Stromal cell of bone marrow (primary cell): ENCODE measurements at regions not wholly inside any gene's neighbourhood (a gene's known extent, or its start where the extent isn't known, plus 50 kb on each side); places are given as distances from the start of the nearest gene placed in this dataset.

ENCODE experiments used
- DNase-seq: peaks from one replicate; pipeline ENCODE4 v3.0.0-alpha.2; 2012; ENCODE audit warnings: low read depth

DNA sequence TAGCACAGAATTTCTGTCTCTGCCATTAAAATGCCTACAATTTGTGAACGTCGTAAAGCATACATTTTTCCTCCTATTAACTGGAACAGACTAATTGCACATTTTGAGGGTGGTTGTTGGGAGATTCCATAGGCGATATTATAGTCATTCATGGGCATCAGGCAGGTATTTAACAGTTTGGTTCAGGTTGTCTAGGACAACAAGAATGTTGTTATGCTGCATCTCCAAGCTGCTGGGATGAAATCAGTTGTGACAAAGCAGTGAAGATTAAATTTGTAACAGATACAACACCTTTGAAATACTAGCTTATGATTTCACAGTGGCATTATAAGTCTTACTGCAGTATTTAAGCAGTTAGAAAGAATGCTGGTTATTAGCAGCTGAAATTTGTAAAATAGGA, 339.7 kb upstream of the PITX2 start:
- DNase-seq = no peak

DNA sequence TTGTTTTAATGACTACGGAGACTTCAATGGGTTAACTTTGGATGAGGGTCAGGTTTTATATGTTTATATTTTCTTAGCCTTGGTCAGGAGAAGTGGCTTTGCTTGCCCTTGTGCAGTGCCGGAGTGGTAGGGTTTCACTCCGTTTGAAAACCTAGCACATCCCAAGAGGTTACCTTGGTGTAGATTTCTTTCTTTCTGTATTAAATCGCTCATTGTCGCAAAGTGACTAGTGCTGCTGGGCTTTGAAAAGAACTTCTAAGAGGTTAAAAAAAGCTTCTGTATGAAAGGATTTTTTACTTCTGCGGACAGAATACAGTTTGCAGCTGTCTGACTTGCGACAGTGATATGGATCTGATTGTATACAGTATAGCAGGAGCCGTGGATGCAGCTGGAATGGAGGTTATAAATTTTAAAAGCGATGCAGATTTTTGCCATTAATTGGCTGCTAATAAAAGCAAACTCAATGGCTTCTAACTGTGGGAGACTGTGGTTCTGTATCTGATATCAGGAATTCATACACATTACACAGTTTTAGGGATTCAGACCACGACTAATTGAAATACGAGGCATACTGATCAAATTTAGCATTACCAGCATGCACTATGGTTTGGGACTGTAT, 340.9 kb upstream of the PITX2 start:
- DNase-seq = no peak

DNA sequence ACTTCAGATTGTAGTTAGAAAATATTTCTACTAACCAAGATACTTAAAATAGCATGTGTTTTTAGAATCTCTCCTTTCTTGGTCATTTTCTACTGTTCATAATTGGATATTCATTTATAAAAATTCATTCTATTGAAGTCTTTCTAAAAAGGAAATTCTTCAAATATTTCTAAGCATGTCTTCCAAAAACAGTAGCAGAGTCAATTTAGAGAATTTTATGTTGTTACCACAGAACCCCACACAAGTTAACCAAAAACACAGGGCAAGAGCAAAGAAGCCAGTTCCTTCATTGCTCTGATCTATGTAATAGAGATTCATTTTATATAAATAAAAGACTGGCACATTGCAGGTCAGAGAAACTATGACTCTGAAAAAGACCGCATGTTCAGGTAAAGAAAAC, 345.1 kb upstream of the PITX2 start:
- no peak for DNase-seq

DNA sequence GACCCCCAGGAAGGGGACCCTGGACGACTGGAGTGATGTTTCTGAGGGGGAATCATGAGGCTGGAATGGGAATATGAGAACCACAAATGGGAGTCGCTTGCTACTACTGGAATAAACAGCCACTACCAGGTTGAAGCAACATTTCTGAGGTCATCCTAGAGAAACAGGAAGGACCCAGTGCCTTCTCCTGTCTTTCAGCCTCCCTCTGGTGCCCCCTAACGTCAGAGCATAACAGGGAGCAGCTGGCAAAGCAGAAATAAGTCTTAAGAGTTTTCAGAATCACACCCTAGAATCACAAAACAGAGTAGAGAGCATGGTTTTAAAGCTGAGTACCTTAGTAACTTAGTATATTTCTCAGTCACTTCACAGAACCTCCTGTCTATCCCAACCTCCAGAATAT, 347.8 kb upstream of the PITX2 start:
- peak; percentile 21 for DNase-seq

DNA sequence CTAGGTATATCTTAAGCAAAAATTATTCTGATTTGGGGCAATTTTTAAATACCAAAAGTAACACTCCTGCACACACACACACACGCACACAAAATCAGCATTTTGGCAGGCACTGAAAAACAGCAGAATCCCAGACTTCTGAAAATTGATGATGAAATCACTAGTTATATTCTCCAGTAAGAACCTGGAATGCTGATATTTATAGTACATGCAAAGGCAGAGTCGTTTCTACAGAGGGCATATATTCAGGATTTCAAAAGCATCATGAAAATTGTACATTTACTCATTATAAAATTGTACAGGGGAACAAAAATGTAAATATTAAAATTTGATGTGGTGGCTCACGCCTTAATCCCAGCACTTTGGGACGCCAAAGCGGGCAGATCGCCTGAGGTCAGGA, 352.5 kb upstream of the PITX2 start:
- no peak for DNase-seq

DNA sequence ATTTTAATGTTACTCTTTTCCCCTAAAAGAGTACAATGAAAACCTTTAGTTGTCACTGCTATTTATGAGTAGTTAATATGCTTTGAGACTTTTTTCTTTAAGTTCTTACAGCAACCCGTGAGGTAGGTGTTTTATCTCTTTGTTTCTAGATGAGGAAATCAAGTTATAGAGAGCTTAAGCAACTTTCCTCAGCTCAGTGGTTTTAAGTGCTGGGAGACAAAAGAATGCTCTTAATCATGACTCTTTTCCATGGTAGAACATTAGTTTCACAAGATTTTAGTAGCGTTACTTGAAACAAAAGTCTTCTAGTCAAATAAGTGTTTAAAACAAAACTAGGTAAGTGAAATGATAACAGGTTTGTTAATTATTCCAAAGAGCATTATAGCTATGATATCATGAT, 354.7 kb upstream of the PITX2 start:
- DNase-seq = no peak

DNA sequence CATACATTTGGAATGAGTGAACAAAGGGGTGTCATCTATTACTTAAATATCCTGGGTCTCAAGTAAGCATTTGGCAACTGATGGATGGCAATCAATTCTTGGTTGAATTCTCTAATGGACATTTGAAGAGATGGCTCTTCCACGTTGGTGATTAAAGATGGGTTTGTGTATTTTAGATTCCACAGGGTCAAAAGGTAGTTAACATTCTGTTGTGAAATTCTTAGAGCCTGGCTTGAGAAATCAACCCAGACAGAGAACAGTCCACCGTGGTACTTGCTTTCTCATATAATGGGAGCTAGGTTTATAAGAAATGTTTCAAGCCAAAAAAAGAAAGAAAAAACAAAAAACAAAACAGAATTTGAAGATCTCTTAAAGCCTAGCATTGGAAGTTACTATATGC, 355.9 kb upstream of the PITX2 start:
- no peak for DNase-seq

DNA sequence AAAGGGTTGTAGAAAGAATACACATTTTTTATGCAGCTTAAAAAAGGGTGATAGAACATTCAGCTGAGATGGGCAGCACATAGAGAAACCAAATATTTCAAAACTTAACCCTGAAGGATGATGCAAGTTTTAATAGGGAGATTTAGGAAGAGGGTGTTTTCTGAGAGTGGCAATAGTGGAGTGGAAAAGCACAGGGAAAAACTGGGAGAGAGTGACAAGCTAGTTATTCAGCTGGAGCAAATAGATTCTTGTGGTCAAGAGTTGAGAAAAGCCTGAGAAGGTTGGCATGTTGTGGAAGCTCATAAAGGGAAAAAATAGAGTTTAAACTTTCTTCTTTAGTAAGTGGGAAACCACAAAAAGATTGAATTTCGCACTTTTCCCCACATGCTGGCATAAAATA, 359.6 kb upstream of the PITX2 start:
- DNase-seq = peak; percentile 18

DNA sequence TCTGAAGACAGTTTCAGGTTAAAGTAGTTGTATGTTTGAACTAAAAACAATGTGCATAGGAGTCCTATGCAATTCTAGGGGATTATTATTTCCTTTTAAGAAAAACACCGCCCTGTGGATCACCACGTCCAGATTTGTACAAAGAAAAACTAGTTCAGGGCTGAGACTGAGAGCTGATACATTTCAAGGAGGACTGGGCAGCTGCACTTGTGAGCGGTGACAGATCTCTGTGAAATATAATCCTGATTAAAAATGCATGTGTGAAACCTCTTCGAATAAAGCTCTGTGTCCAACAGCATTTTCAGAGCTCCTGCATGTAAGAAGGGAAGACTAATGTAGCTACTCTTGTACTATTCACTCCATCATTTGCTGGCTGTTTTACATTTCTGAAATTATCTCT, 365.8 kb upstream of the PITX2 start:
- DNase-seq = no peak

DNA sequence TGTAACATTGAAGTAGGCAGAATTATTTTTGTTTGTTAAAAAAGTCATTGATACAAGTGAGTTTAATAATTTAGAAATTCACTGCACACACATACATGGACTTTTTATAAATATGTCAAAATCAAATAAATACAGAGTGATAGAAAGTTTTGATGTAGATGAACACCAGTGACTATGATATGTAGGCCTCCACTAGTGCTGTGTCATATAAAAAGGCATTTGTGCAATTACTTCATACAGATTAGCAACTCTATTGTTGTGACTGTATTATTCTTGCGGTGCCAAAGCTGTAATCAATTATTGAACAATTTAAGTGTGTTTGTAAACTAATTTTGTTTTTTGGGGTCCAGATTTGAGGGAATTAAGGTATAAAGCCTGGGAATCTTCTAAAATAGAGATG, 366.2 kb upstream of the PITX2 start:
- no peak for DNase-seq

DNA sequence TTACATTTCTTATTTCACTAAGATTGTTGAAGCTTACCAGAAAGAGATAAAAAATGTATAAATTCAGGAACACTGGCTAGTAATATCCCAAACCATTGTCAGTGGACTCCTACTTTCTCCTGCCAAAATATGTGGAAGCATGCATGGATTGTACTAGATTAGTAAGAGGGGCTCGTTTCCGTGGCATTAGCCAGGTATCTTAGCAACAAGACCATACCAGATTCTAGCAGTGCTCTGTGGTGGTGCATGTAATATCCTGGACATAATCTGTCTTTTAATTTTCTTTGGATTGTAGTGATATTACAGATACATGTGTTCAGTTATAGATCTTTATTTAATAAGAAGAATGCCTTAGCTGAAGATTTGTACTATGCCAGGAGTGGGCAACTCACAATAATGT, 371.9 kb upstream of the PITX2 start:
- no peak for DNase-seq

DNA sequence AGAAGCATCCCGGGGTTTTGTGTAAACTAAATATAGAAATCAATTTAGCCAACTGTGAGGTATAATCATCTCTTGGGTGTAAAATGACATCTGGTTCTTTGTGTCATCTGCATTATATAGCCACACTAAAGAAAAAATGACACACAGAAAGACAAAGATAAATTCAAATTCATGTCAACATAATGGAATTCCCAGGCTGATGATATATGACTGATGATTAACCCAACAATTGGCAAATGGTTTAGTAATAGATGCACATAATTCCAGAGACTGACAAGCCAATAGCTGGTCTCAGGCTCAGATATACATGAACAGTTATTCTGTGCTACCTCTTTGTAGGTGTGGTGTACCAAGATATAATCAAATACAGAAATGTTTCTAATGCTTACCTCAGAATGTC, 375.4 kb upstream of the PITX2 start:
- no peak for DNase-seq

DNA sequence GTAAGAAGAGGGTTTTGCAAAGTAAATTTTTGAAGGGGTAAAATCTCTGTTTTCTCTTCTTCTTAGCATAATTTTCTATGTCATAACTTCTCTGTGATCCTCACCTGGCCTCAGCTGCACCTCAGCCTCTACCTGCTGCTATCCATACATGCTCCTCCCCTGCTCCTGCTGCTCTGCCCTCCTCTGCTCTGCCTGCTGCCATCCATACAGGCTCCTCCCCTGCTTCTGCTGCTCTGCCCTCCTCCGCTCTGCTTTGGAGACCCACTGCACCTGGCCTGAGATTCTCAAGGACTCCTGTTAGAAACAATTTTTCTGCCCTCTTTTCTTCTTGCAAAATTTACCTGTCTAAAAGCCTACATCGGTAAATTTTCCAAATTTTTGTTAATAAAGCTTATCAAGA, 388.6 kb upstream of the PITX2 start:
- no peak for DNase-seq

DNA sequence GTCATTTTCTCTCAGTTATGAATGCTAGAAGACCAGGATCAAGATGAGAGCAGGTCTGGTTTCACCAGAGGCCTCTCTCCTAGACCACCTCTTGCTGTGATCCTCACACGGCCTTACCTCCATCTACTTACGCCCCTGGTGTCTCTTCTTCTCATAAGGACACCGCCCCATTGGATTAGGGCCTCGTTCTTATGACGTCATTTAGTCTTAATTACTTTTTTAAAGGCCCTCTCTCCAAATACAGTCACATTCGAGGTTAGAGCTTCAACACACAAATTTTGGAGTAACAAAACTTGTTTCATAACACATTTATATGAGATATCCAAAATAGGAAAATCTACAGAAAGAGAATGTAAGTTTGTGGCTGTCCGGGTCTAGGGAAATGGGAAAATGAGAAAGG, 391.0 kb upstream of the PITX2 start:
- no peak for DNase-seq

DNA sequence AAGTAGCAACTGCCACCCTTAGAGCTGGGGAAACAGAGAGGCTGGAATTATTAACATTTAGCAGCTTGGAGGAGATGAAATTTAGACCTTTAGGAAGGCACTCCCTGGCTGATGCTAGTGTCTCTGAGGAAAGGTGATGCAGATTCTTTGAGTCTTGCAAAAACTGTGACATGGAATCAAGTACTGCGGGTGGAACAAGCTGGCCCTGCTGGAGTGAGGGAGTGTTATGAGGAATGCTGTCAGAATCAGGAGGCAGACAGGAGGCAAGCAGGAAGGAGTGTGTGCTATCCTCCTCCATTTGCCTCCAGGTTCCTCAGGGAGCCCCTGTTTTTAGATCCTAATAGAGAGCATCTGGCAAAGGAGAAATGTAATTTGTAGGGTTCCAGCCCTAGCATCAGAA, 391.7 kb upstream of the PITX2 start:
- no peak for DNase-seq

DNA sequence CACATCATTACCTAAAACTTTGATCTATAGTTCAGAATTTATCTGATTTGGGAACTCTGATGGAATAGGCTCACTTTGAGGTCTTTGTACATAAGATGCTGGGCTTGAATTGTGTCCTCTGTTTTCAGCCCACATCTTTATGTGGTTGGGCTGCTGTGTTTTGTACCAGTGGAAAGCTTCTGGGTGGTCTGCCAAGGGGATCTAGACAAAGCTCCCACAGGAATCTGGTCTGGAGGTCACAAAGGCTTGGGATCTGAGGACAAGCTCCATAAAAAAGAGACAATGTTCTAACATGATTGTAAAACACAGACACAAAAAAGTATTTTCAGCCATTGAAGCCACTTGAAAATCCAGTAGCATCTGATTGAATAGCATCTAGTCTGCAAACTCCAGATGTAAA, 393.5 kb upstream of the PITX2 start:
- no peak for DNase-seq

DNA sequence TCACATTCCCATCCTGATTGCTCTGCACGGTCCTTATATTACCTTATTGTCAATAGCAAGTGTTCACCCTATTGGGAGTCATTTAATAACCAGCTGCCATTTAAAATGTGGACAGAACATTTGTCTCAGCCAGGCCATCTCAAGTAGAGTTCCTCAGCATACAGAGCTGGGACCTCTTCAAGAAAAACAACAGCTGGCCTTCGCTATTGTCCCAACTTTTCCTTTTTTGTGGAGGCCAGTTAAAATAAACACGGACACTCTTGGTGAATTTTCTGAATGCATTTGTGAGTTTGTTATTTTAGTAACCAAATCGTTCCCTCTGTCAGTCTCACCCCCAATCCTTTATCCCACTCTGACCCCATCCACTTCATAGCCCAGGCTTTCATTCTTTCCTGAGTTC, 395.3 kb upstream of the PITX2 start:
- DNase-seq = no peak

DNA sequence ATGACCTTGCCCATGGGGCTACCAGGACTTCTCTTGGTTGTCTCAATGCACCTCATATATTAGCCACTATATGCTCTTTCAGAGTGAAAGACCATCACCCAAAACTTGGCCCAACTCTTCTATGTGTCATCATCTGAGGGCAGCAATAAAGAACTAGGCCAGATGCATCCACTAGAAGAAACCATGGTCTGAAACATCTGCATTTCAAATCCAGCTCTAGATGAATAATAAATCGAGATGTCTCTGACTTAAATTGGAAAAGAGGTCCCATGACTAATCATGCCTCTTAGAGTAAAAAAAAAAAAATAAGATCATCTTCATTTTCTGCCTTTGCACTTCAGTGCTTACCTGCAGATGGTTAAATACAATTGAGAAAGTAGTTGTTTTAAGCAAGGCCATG, 397.6 kb upstream of the PITX2 start:
- DNase-seq = no peak

DNA sequence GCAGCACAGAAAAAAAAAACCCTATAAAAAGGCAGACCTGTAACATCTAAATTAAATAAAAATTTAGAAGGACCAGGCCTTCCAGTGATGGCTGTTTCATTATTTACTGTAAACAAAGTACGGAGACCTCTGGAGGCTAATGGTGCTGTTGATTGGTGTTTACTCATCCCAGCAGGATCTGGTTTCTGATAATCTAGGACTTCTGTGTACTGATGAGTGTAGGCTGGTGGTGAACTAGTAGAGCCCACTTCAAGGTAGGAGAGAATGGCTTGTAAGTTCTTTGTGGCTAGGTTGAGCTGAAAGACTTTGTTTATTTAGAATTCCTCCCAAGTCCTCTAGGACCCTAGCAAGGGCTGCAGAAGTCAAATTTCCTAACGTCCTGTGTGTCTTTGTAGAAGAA, 398.1 kb upstream of the PITX2 start:
- DNase-seq = no peak

DNA sequence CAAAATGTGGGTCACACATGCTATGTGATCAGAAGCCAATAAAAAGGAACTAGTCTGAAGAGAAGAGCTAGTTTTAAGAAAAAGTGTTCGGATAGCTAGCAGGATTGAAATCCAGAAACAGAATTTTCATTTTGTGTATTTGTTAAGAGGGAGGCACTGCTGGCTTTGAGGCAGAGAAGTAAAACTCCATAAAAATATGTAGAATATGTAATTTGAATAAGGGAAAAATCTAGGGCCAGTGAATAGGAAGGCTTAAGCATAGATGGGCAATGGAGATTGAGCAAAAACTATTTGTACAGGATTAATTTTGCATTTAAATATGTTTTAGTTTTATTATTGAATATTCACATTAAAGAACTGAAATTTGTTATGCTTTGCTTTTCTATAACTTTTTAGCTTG, 399.9 kb upstream of the PITX2 start:
- DNase-seq = no peak

DNA sequence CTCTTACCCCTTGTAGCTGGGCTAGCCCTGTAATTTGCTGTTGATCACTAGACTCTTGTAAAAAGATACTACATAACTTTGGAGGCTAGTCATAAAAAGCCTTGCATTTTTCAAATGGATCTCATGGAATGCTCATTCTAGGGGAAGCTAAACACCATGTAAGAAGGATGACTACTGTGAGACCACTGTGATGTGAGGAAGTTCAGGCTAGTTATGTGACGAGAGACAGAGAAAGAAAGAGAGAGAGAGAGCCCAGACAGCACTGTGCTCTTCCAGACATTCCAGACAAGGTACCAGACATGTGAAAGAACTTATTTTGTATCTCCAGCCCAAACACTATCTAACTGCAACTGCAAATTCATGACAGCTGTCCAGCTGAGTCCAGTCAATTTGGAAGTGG, 404.6 kb upstream of the PITX2 start:
- peak; percentile 30 for DNase-seq

DNA sequence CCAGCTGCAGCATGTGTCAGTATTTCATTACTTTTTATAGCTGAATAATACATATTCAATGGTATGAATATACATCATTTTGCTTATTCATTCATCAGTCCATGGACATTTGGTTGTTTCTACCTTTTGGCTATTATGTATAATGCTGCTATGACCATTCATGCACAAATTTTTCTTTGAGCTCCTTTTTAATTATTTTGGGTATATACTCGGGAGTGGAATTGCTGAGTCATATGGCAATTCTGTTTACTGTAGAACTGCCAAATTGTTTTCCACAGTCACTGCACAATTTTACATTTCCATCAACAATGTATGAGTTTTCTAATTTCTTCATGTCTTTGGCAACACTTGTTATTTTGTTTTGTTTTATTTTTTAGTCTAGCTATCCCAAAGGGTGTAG, 405.9 kb upstream of the PITX2 start:
- DNase-seq = no peak

DNA sequence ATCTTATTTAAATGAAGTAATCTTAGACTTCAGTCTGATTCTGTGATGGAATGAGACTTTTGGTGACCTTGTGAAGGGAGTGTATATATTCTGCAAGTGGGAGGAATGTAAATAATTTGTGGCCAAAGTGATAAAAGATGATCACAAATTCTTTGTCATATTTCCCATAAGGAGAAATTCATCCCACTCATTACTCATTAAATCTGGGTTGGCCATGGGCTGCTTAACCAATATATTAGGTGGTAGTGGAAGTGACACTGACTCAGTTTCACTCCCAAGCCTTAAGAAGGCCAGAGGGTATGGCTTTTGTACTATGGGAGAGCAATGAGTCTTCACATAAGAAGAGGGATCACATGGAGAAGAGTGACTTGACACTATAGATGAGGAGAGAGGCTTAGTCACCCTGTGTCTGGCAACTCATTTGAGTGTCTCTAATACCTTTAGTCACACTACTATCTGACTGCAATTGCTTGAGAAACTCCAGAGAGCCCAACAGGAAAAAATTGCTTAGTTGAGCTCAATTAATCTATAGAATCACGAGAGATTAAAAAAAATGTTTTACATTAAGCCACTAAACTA, 408.2 kb upstream of the PITX2 start:
- no peak for DNase-seq

DNA sequence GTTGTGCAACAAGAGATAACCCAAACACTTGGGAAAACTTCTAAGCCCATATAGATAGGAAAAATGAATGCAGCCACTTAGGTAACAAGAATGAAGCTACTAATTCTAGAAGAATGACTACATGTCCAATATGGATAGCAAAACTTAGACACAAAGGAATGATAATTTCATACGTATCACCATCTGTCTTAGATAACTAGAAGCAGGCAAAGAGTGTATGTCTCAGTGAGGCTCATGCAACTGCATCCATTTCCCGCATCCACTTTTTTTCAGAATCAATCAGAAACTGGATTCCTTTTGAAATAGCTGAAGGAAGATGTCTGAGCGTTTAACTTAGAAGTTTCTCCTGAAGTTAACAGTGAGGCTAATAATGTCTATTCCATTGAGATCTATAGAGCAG, 408.7 kb upstream of the PITX2 start:
- DNase-seq = no peak
